Esophagus squamous epithelium (tissue), 5 donors: ENCODE measurements at regions not wholly inside any gene's neighbourhood (a gene's known extent, or its start where the extent isn't known, plus 50 kb on each side); places are given as distances from the start of the nearest gene placed in this dataset.
"Not testable (repeated sequence)": the region's sequence is repeated elsewhere in the genome, so short reads cannot be mapped to it uniquely, and the experiment has no call there.

ENCODE experiments used
- DNase-seq: peaks from one replicate; lab custom pipeline; 2025; lab: John Stamatoyannopoulos, UW
- H3K27ac ChIP-seq, 4 donors: fragments of 200-600 bp; sonication (generic); one replicate each; pipeline ENCODE4 v1.5.1; 2016 to 2019; ENCODE audit warnings: mild to moderate bottlenecking in 1 of 4
- H3K27me3 ChIP-seq, 4 donors: fragments of 200-600 bp; sonication (generic); 1 replicate in 3 of 4; 2 replicates in 1 of 4; pipeline versions ENCODE4 v1.5.1 to v1.6.0; 2017 to 2021; ENCODE audit warnings: antibody characterized with exemption in 1 of 4
- H3K36me3 ChIP-seq, 3 donors: fragments of 200-600 bp; sonication (generic); one replicate each; pipeline ENCODE4 v1.5.1; 2016 to 2019
- H3K4me1 ChIP-seq, 3 donors: fragments of 200-600 bp; sonication (generic); one replicate each; pipeline ENCODE4 v1.5.1; 2017 to 2019
- H3K4me3 ChIP-seq, 4 donors: fragments of 200-600 bp; sonication (generic); 1 replicate in 3 of 4; 2 replicates in 1 of 4; pipeline ENCODE4 v1.5.1; 2016 to 2019; ENCODE audit warnings: mild to moderate bottlenecking in 2 of 4, moderate library complexity in 1 of 4
- H3K9me3 ChIP-seq, 3 donors: fragments of 200-600 bp; sonication (generic); one replicate each; pipeline ENCODE4 v1.5.1; 2016 to 2019
- POLR2A ChIP-seq, 4 donors: fragments of 450-650 bp; IDR thresholded peaks; one replicate each; pipeline ENCODE4 v1.6.1; 2017; ENCODE audit warnings: antibody characterized with exemption in 4 of 4, mild to moderate bottlenecking in 4 of 4, moderate library complexity in 3 of 4
- WGBS, 2 donors: methylation state at CpG; one replicate each; pipeline ENCODE4 v1.1.5; 2018; 5-methylcytosine and 5-hydroxymethylcytosine counted together
- intact Hi-C: fragments of 100-400 bp; cut with DNase I; formaldehyde crosslinking; loops from one replicate; pipeline ENCODE4 v1.15.0; 2022
- TF ChIP-seq, protein P1 (sequence below), 6 experiments: fragments of 450-650 bp in 4 of 6; fragments of 200-600 bp in 2 of 6; sonication (generic) in 2 of 6; IDR thresholded peaks; one replicate each; pipeline ENCODE4 v1.5.1; 2016 to 2019; ENCODE audit warnings: antibody characterized with exemption in 6 of 6, mild to moderate bottlenecking in 4 of 6, moderate library complexity in 4 of 6
- donor health status: DM: yes; HTN: yes; CAD: no.

DNA sequence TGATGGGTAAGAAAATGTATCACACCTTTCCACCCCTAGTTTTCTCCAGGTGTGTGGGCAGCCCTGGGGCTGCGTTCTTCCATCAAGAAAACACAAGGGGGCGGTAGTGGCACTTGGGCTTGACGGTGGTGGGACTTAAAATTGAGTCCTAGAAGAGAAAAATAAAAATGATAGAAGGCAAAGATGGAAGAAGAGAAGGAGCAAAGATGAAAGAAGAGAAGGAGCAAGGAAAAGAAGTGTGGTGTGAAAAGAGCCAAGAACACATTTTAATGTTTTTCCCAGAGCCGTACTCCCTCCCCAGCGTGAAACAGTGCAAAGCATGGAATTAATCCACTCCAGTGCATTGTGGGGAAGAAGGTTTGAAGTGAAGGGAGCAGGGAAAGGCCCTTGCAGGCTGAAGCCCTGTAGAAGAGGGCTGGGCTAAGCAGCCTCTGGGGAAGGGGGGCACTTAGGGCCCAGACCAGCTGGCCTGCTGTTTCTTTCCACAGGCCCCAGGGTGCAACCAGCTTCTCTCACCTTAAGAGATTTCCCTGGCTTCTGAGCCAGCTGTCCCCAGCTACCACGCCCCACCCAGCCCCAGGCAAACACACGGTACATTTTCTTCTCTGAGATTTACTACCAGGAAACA, 256.8 kb downstream of the RNF152 start:
- no peaks in the 10 kb centered on the region for H3K36me3 ChIP-seq
- H3K27ac ChIP-seq = peak overlapping the region; percentile 11 to 84 (median 62)
- no peak overlapping the region for H3K4me3 ChIP-seq
- intact Hi-C loops = no loop called here
- no peak for DNase-seq
- no peaks in the 10 kb centered on the region for H3K9me3 ChIP-seq
- WGBS, 2 donors = 15 to 21% methylated on average over 7 of the region's 7 CpGs
- H3K4me1 ChIP-seq = peaks cover 7 to 38% (median 23%) of the 10 kb centered on the region in 3 donors
- no peak for TF ChIP-seq POLR2A (IDR thresholded peaks at IDR 0.05)
- TF ChIP-seq, protein P1, sequence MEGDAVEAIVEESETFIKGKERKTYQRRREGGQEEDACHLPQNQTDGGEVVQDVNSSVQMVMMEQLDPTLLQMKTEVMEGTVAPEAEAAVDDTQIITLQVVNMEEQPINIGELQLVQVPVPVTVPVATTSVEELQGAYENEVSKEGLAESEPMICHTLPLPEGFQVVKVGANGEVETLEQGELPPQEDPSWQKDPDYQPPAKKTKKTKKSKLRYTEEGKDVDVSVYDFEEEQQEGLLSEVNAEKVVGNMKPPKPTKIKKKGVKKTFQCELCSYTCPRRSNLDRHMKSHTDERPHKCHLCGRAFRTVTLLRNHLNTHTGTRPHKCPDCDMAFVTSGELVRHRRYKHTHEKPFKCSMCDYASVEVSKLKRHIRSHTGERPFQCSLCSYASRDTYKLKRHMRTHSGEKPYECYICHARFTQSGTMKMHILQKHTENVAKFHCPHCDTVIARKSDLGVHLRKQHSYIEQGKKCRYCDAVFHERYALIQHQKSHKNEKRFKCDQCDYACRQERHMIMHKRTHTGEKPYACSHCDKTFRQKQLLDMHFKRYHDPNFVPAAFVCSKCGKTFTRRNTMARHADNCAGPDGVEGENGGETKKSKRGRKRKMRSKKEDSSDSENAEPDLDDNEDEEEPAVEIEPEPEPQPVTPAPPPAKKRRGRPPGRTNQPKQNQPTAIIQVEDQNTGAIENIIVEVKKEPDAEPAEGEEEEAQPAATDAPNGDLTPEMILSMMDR (IDR thresholded peaks at IDR 0.05) = peak in 5 of 6 experiments; percentile 64 to 83 (median 75)
- H3K27me3 ChIP-seq = no peaks in the 10 kb centered on the region

DNA sequence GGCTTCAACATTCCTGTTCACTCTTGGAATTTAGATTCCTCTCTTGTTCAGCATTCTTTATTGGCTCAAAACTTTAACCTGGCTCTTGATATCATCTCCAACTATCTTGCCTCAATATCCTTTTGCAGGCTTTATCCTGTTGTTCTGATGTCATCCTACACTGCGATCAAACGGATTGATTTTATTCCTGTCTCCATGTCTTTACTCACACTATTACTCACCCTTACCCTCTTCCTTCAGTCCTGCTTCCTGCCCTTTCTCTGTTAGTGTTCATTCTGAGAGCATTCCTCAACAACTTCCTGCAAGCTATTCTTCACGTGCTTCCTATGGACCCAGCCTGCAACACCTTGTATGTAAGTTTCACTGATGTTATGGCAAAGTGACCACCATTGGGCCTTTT, 264.7 kb downstream of the RNF152 start:
- TF ChIP-seq, protein P1 (IDR thresholded peaks at IDR 0.05) = no peak
- TF ChIP-seq POLR2A (IDR thresholded peaks at IDR 0.05) = no peak
- Histone ChIP-seq H3K4me3 (no peak overlapping the region), H3K36me3 (no peaks in the 10 kb centered on the region), H3K9me3 (no peaks in the 10 kb centered on the region), H3K27ac (no peak overlapping the region), H3K4me1 (no peaks in the 10 kb centered on the region), H3K27me3 (no peaks in the 10 kb centered on the region)
- WGBS, 2 donors = 25 to 37% methylated on average over 3 of the region's 3 CpGs
- intact Hi-C loops = no loop called here
- DNase-seq = no peak

DNA sequence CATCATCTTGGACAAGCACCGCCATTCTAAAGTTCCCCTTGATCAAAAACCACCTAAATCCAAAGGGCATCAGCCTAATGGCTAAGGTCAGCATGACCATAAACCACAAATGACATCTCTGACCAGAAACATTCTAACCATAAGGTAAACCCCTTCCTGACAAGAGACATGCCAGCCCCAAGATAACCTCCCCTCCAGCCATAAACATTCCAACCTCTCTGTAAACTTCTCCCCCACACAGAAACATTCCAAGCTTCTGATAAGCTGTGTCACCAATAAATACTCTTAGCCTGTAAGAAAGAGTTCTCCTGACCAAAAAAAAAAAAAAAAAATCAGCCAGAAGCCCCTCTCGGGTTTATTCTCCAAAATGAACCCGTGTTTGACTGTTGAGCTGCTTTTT, 268.2 kb downstream of the RNF152 start:
- WGBS, 2 donors = 75 to 87% methylated on average over 3 of the region's 3 CpGs
- H3K4me3 ChIP-seq, H3K27ac ChIP-seq, H3K4me1 ChIP-seq, H3K9me3 ChIP-seq, intact Hi-C loops, DNase-seq, H3K36me3 ChIP-seq, H3K27me3 ChIP-seq: not testable (repeated sequence)

DNA sequence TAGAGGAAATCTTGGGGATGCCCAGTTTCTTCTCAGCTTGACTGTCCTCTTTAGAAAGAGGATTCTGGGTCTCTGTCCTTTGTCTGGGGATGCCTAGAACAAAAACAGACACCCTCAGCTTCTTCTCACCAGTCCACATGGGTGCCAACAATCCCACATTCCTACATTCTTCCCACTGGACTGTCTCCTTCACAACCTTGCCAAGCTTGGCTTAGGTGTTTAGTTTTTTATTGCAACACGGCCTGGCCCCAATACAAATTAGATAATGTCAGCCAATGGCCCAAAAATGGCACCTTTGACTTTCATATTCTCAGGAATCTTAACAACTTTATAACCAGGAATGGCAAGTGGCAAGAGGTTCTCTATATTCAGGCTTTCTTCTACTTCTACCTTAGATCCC, 273.0 kb downstream of the RNF152 start:
- H3K36me3 ChIP-seq = no peaks in the 10 kb centered on the region
- H3K9me3 ChIP-seq = no peaks in the 10 kb centered on the region
- H3K4me3 ChIP-seq = no peak overlapping the region
- no peak overlapping the region for H3K27ac ChIP-seq
- 50 to 58% methylated on average over 1 of the region's 1 CpG for WGBS, 2 donors
- DNase-seq = no peak
- no peaks in the 10 kb centered on the region for H3K27me3 ChIP-seq
- TF ChIP-seq, protein P1 (IDR thresholded peaks at IDR 0.05) = no peak
- no peak for TF ChIP-seq POLR2A (IDR thresholded peaks at IDR 0.05)
- intact Hi-C loops = no loop called here
- H3K4me1 ChIP-seq = no peaks in the 10 kb centered on the region

DNA sequence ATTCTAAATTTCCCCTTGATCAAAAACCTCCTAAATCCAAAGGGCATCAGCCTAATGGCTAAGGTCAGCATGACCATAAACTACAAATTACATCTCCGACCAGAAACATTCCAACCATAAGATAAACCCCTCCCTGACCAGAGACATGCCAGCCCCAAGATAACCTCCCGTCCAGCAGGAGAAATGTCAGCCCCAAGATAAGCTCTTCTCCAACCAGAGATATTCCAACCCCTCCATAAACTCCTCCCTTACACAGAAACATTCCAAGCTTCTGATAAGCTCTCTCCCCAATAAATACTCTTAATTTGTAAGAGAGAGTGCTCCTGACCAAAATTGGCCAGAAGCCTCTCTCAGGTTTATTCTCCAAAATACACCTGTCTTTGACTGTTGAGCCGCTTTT, 274.0 kb downstream of the RNF152 start:
- Histone ChIP-seq H3K9me3 (no peaks in the 10 kb centered on the region), H3K27me3 (no peaks in the 10 kb centered on the region), H3K36me3 (no peaks in the 10 kb centered on the region), H3K4me1 (no peaks in the 10 kb centered on the region), H3K27ac (no peak overlapping the region), H3K4me3 (no peak overlapping the region)
- TF ChIP-seq, protein P1 (IDR thresholded peaks at IDR 0.05) = no peak
- TF ChIP-seq POLR2A (IDR thresholded peaks at IDR 0.05) = no peak
- intact Hi-C loops = no loop called here
- DNase-seq = no peak
- 72 to 82% methylated on average over 3 of the region's 3 CpGs for WGBS, 2 donors
